ENCODE measurements at regions not wholly inside any gene's neighbourhood (a gene's known extent, or its start where the extent isn't known, plus 50 kb on each side); places are given as distances from the start of the nearest gene placed in this dataset.

DNA sequence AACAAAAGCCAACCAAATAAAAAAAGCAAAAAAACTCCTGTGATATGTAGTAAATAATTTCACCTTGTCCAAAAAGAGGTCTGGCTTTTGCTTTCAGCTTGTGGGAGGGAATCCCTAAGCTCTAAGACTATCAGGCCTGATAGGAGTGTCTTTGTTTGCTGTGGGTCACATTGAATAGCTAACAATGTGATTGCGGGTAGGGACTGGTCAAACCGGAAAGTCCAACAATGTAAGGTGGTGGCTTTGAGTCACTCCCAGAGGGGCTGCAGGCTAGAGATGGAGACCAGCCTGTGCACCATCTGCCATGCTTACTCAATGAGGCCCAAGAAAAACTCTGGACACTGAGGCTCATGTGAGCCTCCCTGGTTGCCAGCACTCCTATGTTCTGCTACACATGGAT lies 192.9 kb downstream of the TFCP2L1 start:
- no peak for TF ChIP-seq CTCF (IDR thresholded peaks at IDR 0.05)
- H3K4me2 ChIP-seq (ENCODE audit: low read length) = no peak overlapping the region
- no peaks in the 10 kb centered on the region for H3K36me3 ChIP-seq (ENCODE audit: control insufficient read depth, insufficient read depth, low read length)

DNA sequence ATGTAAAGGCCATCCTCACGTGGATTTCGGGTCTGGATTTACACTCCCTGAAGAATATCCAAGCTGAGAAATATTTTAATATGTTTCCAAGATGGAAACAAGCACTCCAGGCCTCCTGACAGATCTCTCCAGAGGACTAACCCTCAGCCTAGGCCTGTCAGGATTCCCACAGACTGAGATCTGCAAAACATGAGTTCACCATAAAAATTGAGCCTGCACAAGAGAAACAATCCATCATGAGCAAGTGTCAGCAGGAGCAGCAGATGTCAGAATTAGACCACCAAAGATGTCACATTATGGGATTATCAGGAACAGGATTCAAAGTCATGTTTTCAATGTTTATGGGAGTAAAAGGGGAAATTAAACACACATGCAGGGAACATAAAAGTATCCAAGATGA lies 191.3 kb downstream of the TFCP2L1 start:
- Histone ChIP-seq H3K27ac (no peak overlapping the region), H3K9ac (no peak overlapping the region), H3K27me3 (ENCODE audit: control insufficient read depth, insufficient read depth, low read length) (no peaks in the 10 kb centered on the region), H3K4me1 (no peaks in the 10 kb centered on the region), H3K36me3 (ENCODE audit: control insufficient read depth, insufficient read depth, low read length) (no peaks in the 10 kb centered on the region), H3K9me3 (ENCODE audit: control insufficient read depth, low read length) (no peaks in the 10 kb centered on the region), H3K4me3 (ENCODE audit: low read depth, low read length) (no peak overlapping the region), H2AFZ (no peak overlapping the region), H3K79me2 (no peaks in the 10 kb centered on the region), H3K4me2 (ENCODE audit: low read length) (no peak overlapping the region)
- no peak for TF ChIP-seq CTCF (IDR thresholded peaks at IDR 0.05)

More for the DNA sequence above, 192.9 kb downstream of the TFCP2L1 start:
- Histone ChIP-seq H3K79me2 (no peaks in the 10 kb centered on the region), H3K9me3 (ENCODE audit: control insufficient read depth, low read length) (no peaks in the 10 kb centered on the region), H3K4me3 (ENCODE audit: low read depth, low read length) (no peak overlapping the region), H3K27me3 (ENCODE audit: control insufficient read depth, insufficient read depth, low read length) (no peaks in the 10 kb centered on the region), H3K27ac (no peak overlapping the region), H3K9ac (no peak overlapping the region), H2AFZ (no peak overlapping the region), H3K4me1 (no peaks in the 10 kb centered on the region)

- Histone ChIP-seq H3K9ac (no peak overlapping the region), H2AFZ (no peak overlapping the region), H3K9me3 (ENCODE audit: control insufficient read depth, low read length) (no peaks in the 10 kb centered on the region), H3K27me3 (ENCODE audit: control insufficient read depth, insufficient read depth, low read length) (no peaks in the 10 kb centered on the region), H3K79me2 (no peaks in the 10 kb centered on the region), H3K36me3 (ENCODE audit: control insufficient read depth, insufficient read depth, low read length) (no peaks in the 10 kb centered on the region), H3K4me3 (ENCODE audit: low read depth, low read length) (no peak overlapping the region), H3K27ac (no peak overlapping the region), H3K4me1 (no peaks in the 10 kb centered on the region), H3K4me2 (ENCODE audit: low read length) (no peak overlapping the region)
- no peak for TF ChIP-seq CTCF (IDR thresholded peaks at IDR 0.05)
Observed at GRCh38 chr2:121094101-121094500, 190.9 kb downstream of the TFCP2L1 start.

DNA sequence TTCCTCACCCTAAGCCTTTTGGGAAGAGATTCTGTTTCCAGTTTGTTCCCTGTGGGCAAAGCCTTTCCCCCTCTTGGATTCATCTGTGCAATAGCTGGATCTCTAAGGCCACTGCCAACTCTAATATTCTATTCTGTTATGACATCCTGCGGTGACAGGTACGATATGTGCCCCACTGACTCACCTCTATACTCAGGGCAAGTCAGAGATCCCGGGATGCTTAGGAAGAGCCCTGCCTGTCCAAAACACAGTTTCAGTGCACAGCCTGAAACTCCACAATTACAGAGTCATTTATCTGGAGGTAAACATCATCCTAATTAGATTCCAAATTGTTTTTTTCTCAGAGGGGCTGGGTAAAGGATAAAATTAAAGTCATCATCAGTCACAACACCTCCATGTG lies 190.2 kb downstream of the TFCP2L1 start:
- no peak overlapping the region for H2AFZ ChIP-seq
- no peak overlapping the region for H3K4me3 ChIP-seq (ENCODE audit: low read depth, low read length)
- H3K36me3 ChIP-seq (ENCODE audit: control insufficient read depth, insufficient read depth, low read length) = no peaks in the 10 kb centered on the region
- H3K79me2 ChIP-seq = no peaks in the 10 kb centered on the region
- H3K9me3 ChIP-seq (ENCODE audit: control insufficient read depth, low read length) = no peaks in the 10 kb centered on the region
- H3K27me3 ChIP-seq (ENCODE audit: control insufficient read depth, insufficient read depth, low read length) = no peaks in the 10 kb centered on the region
- no peak for TF ChIP-seq CTCF (IDR thresholded peaks at IDR 0.05)
- no peaks in the 10 kb centered on the region for H3K4me1 ChIP-seq
- H3K27ac ChIP-seq = no peak overlapping the region
- H3K9ac ChIP-seq = no peak overlapping the region
- H3K4me2 ChIP-seq (ENCODE audit: low read length) = no peak overlapping the region

DNA sequence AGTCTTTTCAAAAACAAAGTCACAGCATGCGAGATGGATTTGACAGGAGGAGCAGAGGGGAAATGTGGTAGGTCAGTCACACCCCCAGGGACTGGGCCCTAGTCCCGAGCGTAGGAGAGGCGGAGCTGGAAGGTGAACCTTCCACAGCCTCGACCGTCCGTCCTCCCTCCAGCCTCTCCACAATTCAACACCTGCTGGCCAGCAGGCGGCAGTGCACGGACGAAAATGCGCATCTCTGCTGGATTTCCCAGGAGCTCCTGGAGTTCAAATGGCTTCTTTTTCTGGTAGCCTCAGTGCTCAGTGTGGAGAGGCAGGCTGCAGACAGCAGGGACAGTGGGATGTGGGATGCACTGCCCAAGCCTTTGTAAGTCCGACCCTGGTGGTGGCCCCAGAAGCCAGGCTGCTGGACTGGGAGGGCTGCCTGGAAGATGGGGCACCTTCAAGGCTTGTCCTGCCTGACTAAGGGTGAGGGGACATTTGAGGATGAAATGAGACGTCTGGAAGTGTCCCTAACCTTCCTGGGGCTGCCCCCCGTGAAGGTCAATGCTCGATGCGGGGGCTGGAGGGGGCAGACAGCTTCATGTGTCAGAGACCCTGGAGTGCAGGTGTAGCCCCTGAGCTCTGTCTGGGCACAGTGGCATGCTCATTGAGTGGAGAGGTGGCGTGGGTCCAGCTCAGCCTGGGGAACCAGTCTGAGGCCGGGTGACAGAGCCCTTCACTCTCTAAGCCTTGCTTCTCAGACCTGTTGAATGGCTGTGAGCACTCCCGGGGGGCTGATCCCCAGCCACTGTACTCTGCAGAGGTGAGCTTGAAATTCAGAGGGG lies 189.5 kb downstream of the TFCP2L1 start:
- no peaks in the 10 kb centered on the region for H3K27me3 ChIP-seq (ENCODE audit: control insufficient read depth, insufficient read depth, low read length)
- no peaks in the 10 kb centered on the region for H3K79me2 ChIP-seq
- H3K4me3 ChIP-seq (ENCODE audit: low read depth, low read length) = no peak overlapping the region
- TF ChIP-seq CTCF (IDR thresholded peaks at IDR 0.05) = peak; percentile 63
- H3K9ac ChIP-seq = no peak overlapping the region
- no peaks in the 10 kb centered on the region for H3K36me3 ChIP-seq (ENCODE audit: control insufficient read depth, insufficient read depth, low read length)
- no peaks in the 10 kb centered on the region for H3K9me3 ChIP-seq (ENCODE audit: control insufficient read depth, low read length)
- no peak overlapping the region for H3K27ac ChIP-seq
- H3K4me2 ChIP-seq (ENCODE audit: low read length) = no peak overlapping the region
- H2AFZ ChIP-seq = no peak overlapping the region
- H3K4me1 ChIP-seq = no peaks in the 10 kb centered on the region

All from parathyroid adenoma (tissue), 2 donors.